Psoas muscle (tissue), 7 donors: ENCODE measurements at regions not wholly inside any gene's neighbourhood (a gene's known extent, or its start where the extent isn't known, plus 50 kb on each side); places are given as distances from the start of the nearest gene placed in this dataset.
A peak's percentile ranks its signal among the peaks of the same experiment; 100 is the strongest.

ENCODE experiments used
- ATAC-seq, 4 donors: fragments of 200-7000 bp; cut with Tn5 transposase; one replicate each; pipeline ENCODE4 v1.9.1; 2020; ENCODE audit warnings: moderate library complexity in 3 of 4, mild to moderate bottlenecking in 2 of 4
- DNase-seq, 2 donors: peaks; one replicate each; pipeline ENCODE4 v3.0.0-alpha.2; 2020
- H3K27ac ChIP-seq: fragments of 200-600 bp; one replicate; pipeline ENCODE4 v1.8.0; 2022
- H3K27me3 ChIP-seq, 3 donors: fragments of 200-600 bp in 1 of 3; one replicate each; pipeline versions ENCODE4 v1.6.1 to v1.8.0; 2013 to 2022; ENCODE audit warnings: low read length in 2 of 3, mild to moderate bottlenecking in 2 of 3, moderate library complexity in 1 of 3; ENCODE audit not compliant: insufficient read depth in 3 of 3
- H3K36me3 ChIP-seq, 2 donors: fragments of 200-600 bp in 1 of 2; one replicate each; pipeline versions ENCODE4 v1.6.1 to v1.8.0; 2013 to 2022; ENCODE audit warnings: low read depth in 1 of 2, mild to moderate bottlenecking in 1 of 2, moderate library complexity in 1 of 2; ENCODE audit not compliant: insufficient read depth in 1 of 2
- H3K4me1 ChIP-seq: fragments of 200-600 bp; one replicate; pipeline ENCODE4 v1.8.0; 2022
- H3K4me3 ChIP-seq: fragments of 200-600 bp; one replicate; pipeline ENCODE4 v1.8.0; 2022; ENCODE audit warnings: mild to moderate bottlenecking
- H3K9me3 ChIP-seq: fragments of 200-600 bp; one replicate; pipeline ENCODE4 v1.8.0; 2022
- WGBS, 3 donors: extraction: QIAGEN DNeasy Blood & Tissue Kit; methylation state at CpG; one replicate each; pipeline versions ENCODE4 v1.1.6 to v1.1.7; 2013; 5-methylcytosine and 5-hydroxymethylcytosine counted together
- intact Hi-C, 2 donors: fragments of 100-400 bp; cut with DNase I; formaldehyde crosslinking; loops; one replicate each; pipeline versions ENCODE4 v1.11.0 to v1.14.2; 2022
- TF ChIP-seq, protein P1 (sequence below): fragments of 200-600 bp; IDR thresholded peaks from one replicate; pipeline ENCODE4 v1.8.0; 2022; ENCODE audit warnings: antibody characterized with exemption
- donor health status: healthy with polysubstance abuse.
- donor health status: DM: no; HTN: no; CAD: no; lungs with moderate emphysema.
- donor health status: Bipolar disorder and iron deficiency.
- donor health status: healthy.
- donor health status: DM: yes; HTN: yes; CAD: no.
- donor health status: DM: no; HTN: no; CAD: no.
- donor health status: DM: yes; HTN: yes; CAD: no.

DNA sequence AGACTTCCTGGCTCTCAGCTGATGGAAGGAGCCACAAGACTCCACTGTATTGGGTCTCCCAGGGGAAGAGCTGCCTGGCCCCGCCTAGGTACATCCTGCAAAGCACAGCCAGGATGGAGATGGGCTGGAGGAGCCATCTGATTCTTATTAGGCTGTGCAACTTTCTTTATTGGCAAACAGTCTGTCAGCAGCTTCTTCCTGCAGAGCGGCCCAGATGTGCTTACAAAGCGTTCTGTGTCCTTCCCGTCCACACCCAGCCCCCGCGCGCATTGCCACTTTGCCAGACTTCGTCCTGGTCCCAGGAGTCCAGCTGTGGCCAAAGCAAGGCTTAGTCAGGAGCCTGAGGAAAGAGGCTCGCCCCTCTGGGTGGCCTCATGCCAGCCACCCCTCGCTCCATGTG, 409.3 kb downstream of the ZNF536 start:
- Histone ChIP-seq H3K36me3 (no peaks in the 10 kb centered on the region), H3K4me1 (no peaks in the 10 kb centered on the region), H3K4me3 (no peak overlapping the region), H3K9me3 (no peaks in the 10 kb centered on the region), H3K27me3 (peaks cover 0 to 3% (median 0%) of the 10 kb centered on the region in 3 donors), H3K27ac (no peak overlapping the region)
- TF ChIP-seq, protein P1, sequence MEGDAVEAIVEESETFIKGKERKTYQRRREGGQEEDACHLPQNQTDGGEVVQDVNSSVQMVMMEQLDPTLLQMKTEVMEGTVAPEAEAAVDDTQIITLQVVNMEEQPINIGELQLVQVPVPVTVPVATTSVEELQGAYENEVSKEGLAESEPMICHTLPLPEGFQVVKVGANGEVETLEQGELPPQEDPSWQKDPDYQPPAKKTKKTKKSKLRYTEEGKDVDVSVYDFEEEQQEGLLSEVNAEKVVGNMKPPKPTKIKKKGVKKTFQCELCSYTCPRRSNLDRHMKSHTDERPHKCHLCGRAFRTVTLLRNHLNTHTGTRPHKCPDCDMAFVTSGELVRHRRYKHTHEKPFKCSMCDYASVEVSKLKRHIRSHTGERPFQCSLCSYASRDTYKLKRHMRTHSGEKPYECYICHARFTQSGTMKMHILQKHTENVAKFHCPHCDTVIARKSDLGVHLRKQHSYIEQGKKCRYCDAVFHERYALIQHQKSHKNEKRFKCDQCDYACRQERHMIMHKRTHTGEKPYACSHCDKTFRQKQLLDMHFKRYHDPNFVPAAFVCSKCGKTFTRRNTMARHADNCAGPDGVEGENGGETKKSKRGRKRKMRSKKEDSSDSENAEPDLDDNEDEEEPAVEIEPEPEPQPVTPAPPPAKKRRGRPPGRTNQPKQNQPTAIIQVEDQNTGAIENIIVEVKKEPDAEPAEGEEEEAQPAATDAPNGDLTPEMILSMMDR = no peak
- DNase-seq (peak in 1 of 2 donors; percentile 75), ATAC-seq (no peak)
- intact Hi-C loops = loop anchor here (5.0 to 10.0 kb wide), 2 partner anchors 1441 to 1443 kb away; no protein-coding TSS in a partner anchor
- WGBS, 3 donors = 52 to 69% (median 65%) methylated on average over 10 of the region's 10 CpGs

DNA sequence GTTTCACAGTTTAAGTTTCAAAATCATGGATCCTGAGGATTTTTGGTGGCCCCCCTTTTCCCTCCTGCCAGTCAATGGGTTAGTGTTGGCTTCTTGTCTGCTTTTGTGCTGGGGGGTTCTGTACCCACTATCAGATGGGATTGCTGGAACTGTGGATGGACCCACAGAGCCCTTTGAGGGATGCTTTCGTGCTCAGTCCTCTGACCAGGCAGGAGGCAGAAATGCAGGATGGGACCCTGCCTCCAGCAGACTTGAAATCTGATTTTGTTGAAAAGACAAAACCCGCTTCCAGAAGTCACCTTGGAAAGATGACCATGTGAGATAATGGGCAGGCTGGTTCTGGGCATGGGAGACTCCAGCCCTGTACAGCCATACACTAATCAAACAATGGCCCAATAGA, 408.9 kb downstream of the ZNF536 start:
- no peaks in the 10 kb centered on the region for H3K9me3 ChIP-seq
- no peak overlapping the region for H3K4me3 ChIP-seq
- 87 to 96% (median 92%) methylated on average over 2 of the region's 2 CpGs for WGBS, 3 donors
- DNase-seq = no peak
- TF ChIP-seq, protein P1 = no peak
- no peaks in the 10 kb centered on the region for H3K36me3 ChIP-seq
- intact Hi-C loops = loop anchor here (5.0 to 10.0 kb wide), 2 partner anchors 1441 to 1444 kb away; no protein-coding TSS in a partner anchor
- ATAC-seq = no peak
- no peak overlapping the region for H3K27ac ChIP-seq
- H3K27me3 ChIP-seq = peaks cover 0 to 3% (median 0%) of the 10 kb centered on the region in 3 donors
- no peaks in the 10 kb centered on the region for H3K4me1 ChIP-seq

DNA sequence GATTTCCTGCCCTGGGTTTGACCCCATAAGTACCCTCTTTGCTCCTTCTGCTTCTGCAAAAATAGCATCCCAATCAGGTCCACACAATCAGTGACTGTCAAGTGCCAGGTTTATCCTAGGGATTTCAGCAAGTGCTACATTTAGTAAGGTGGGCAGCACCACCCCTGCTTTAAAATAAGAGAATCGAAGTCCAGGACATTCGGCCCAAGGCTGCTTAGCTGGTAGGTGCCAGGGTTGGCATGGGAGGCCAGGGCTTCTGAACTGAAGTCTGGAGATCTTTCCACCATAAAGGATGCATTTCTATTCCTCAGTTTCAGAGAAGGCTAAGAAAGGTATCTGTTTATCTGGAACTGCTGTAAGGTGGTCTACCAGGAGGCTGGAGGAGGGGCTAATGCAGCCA, 408.3 kb downstream of the ZNF536 start:
- Histone ChIP-seq H3K4me1 (no peaks in the 10 kb centered on the region), H3K4me3 (no peak overlapping the region), H3K27ac (no peak overlapping the region), H3K27me3 (peaks cover 0 to 3% (median 0%) of the 10 kb centered on the region in 3 donors), H3K9me3 (no peaks in the 10 kb centered on the region), H3K36me3 (no peaks in the 10 kb centered on the region)
- ATAC-seq (no peak), DNase-seq (no peak)
- WGBS, 3 donors = 80 to 87% (median 85%) methylated on average over 2 of the region's 2 CpGs
- intact Hi-C loops = loop anchor here (5.0 to 10.0 kb wide), 2 partner anchors 1442 to 1444 kb away; no protein-coding TSS in a partner anchor
- TF ChIP-seq, protein P1 = no peak

DNA sequence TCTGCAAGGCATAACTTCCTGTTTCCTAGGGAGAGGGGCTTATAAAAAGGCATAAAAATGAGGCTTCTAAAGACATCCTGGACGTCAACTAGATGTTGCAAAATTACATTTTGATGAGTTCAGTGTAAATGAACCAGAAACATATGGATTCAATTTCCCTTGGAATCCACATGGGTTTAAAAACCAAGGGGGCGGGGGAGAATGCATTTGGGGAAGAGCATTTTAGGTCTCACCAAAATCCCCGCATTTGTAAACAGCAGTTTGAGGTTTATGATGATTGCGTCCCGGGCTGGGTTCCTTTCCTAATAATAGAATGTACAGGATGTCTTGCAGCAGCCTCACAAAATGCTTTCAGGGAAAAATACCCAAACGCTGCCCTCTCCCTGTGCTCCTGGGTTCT, 407.8 kb downstream of the ZNF536 start:
- 59 to 65% (median 61%) methylated on average over 6 of the region's 6 CpGs for WGBS, 3 donors
- intact Hi-C loops = loop anchor here (5.0 to 10.0 kb wide), 2 partner anchors 1442 to 1445 kb away; no protein-coding TSS in a partner anchor
- TF ChIP-seq, protein P1 = no peak
- ATAC-seq (no peak), DNase-seq (no peak)
- no peaks in the 10 kb centered on the region for H3K9me3 ChIP-seq
- H3K4me3 ChIP-seq = no peak overlapping the region
- H3K36me3 ChIP-seq = no peaks in the 10 kb centered on the region
- H3K27me3 ChIP-seq = peaks cover 0 to 3% (median 0%) of the 10 kb centered on the region in 3 donors
- no peaks in the 10 kb centered on the region for H3K4me1 ChIP-seq
- H3K27ac ChIP-seq = no peak overlapping the region
